HG02763 (cell line): ENCODE measurements at regions not wholly inside any gene's neighbourhood (a gene's known extent, or its start where the extent isn't known, plus 50 kb on each side); places are given as distances from the start of the nearest gene placed in this dataset.

Experiments used
- ATAC-seq: cut with Tn5 transposase; IDR thresholded peaks from one replicate; pipeline ENCODE4 v1.9.1; 2021; ENCODE audit warnings: mild to moderate bottlenecking, moderate library complexity; ENCODE audit not compliant: unreplicated experiment

DNA sequence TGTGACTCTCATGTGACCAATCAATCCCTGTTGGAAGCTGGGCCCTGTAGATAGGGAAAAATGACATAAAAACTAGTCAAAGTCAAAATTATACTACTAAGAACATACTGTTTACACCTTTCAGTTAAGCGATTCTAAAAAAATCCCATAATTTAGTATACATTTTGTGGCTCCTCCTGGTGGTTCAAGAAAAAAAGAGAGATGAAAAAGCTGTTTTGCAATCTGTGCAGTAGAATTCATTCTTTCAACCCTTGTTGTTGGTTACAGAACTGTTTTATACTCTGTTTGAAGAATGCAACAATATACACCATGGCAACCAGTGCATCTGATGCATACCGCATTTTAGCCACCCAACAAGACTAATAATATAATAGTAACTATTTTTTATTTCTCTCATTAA lies 66.8 kb upstream of the ANK2 start:
- ATAC-seq, result no peak

DNA sequence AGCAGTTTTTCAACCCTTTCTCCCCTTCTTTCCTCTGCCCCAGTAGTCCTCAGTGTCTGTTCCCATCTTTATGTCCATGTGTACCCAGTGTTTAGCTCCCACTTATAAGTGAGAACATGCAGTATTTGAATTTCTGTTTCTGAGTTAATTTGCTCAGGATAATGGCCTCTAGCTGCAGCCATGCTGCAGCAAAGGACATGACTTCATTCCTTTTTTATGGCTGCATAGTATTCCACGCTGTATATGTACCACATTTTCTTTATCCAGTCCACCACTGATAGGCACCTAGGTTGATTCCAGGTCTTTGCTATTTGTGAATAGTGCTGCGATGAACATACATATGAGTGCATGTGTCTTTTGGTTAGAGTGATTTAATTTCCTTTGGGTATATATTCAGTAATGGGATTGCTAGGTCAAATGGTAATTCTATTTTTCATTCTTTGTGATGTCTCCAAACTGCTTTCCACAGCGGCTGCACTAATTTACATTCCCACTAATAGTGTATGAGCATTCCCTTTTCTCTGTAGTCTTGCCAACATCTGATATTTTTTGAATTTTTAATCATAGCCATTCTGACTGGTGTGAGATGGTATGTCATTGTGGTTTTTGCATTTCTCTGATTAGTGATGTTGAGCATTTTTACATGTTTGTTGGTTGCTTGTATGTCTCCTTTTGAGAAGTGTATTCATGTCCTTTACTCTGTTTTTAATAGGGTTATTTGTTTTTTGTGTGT lies 54.6 kb upstream of the ANK2 start:
- ATAC-seq, result no peak
